NCI-H2227 (cell line): ENCODE measurements at regions not wholly inside any gene's neighbourhood (a gene's known extent, or its start where the extent isn't known, plus 50 kb on each side); places are given as distances from the start of the nearest gene placed in this dataset.
"Not testable (repeated sequence)": the region's sequence is repeated elsewhere in the genome, so short reads cannot be mapped to it uniquely, and the experiment has no call there.

ENCODE experiments used
- DNase-seq: peaks from one replicate; lab custom pipeline; 2025; ENCODE audit not compliant: unreplicated experiment; lab: John Stamatoyannopoulos, UW

DNA sequence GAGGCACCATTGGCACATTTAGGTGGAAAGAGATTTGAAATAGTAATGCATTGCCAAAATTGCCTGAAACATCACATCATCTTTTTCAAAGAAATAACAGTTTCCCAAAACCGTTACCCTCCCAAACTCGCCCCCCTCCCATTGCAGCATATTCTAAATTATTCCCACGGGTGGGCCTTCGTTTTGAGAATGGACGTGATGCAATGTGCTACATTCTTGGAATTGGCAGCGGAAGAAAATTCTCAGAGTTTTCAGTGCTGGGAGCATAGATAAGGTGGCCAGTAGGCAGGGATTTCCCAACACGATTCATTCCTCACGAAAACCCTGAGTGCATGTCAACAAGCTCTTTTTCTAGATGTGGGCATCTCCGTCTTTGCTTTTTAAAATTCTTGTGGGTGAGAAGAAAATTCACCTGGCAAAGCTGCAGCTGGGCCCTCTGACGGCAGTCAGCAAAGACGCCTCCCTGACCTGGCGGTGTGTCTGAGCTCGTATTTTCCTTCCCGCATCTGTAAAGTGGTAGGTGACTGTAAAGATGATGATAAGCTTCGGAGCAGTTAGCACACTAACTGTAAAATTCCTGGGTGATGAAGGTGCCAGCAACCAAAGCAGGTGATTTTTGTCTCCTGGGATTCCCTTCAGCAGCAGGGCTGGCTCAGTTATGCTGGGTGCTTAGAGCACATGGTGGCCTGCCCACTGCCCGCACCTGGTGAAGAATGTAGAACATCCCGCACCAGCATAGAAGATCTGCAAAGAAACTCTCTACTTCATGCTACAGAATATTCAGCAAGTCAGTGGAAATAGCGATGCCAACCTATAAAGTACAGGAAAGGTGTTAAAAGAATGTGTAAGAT lies 141.9 kb upstream of the KLF6 start:
- no peak for DNase-seq

DNA sequence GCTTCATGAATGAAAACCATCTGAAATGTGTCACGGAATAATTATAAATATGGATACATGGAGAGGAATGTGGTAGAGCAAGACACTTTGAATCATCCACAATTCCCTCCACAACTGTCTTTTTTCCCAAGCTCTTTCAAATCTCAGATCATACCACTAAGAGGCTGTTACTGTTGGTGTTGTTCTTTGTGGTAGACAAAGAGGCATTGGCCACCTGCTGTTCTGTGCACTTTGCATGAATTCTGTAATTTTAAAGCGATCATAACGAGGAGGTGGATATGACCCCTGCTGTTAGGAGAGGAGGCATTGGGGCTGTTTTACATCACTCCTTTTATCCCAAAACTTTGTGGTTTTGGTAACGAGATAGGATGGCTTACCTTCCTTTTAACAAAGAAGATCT lies 141.2 kb upstream of the KLF6 start:
- peak; percentile 24 for DNase-seq

DNA sequence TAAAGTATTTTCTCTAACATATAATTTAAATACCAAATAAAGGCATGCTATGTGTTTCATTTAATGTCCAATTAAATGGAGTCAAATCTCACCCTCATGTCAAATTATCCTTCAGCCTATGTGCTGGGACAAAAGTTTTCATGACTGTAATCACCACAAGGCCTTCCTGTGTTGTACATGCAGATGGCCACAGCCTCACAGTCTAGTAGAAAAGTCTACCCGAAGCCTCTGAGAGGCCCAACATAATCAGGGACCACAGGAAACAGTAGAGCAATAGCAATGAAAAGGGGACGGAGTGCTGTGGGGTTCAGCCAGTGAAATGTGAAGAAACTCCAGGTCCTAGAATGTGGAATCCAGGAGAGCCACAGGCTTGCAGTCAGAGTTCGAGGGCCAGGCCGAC lies 140.2 kb upstream of the KLF6 start:
- DNase-seq, result no peak

- no peak for DNase-seq
These were observed 139.3 kb upstream of the KLF6 start for GRCh38 chr10:3924344-3924743.

GRCh38 chr10:3923033-3923432 lies 138.0 kb upstream of the KLF6 start:
- DNase-seq, result no peak

GRCh38 chr10:3919709-3920308 lies 134.8 kb upstream of the KLF6 start:
- no peak for DNase-seq

- DNase-seq, result not testable (repeated sequence)
These were observed 132.4 kb upstream of the KLF6 start for GRCh38 chr10:3917392-3917791.

DNA sequence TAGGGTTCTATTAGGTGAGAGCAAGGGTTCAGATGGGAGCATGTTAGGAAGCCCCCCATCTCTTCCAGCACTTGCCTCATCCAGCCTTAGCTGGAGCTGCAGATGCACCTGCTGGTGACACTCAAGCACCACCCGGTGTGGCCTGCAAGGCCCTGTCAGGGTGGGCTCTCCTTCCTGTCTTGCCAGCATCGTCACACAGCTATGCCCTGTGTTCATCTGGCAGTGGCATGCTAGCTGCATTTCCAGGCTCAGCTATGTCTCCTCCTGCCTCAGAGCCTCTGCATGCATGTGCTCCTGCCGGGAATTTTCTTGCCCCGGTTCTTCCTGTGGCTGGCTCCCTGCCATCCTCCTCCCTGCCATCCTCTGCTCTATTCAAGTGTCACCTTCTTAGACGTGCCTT lies 129.7 kb upstream of the KLF6 start:
- DNase-seq, result no peak

DNA sequence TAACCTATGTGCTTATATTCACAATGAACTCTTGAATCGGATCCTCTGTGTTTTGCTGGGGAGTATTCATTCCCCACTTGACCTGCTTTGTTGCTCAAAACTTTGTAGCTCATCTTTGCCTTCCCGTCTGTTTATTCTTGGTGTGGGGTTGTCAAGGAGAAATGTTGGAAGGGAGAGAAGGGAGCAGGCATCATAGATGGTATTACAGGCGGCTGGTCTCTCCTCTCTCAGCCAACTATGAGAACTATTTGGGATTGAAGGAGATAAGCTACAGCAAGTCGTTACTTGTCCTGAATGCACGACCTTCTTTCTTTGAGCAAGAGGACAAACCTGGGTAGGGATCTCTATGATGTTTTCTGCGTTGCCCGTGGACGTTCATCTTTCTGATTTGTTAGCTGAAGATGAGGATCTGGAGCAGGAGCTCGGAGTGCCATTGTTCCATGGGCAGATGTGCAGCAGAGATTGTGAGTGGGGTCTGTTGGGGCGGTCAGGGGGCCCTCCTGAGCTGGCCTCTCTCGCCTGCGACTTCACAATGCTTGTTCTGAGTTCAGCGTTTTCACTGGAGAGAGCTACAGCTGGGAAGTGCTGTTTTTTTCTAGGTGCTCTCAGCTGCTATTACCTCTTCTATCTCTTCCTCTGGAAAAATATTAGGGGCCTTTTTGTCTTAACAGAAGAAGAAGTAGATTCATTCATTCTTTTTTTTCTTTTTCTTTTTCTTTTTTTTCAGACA lies 126.9 kb upstream of the KLF6 start:
- no peak for DNase-seq

GRCh38 chr10:3911241-3911640 lies 126.2 kb upstream of the KLF6 start:
- DNase-seq, result no peak

- DNase-seq, result no peak
These were observed 124.3 kb upstream of the KLF6 start for GRCh38 chr10:3909339-3909738.

DNA sequence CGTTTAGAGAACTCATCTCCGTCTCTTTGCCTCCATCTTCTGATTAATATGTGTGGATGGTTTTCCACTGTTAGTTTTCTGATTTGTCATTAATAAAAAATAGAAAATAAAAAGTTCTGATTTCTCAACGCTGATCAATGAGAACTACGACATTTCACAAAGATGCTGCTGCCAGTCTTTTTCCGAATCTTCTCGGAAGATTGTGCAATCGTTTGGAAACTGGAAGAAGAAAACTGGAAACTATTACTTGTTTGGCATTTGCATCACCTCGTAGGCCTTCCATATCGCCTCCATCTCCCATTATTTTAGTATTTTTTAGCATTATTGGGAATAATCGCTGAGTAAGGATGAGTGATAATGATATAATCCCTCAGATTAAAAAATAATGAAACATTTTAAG lies 123.2 kb upstream of the KLF6 start:
- DNase-seq, result no peak

GRCh38 chr10:3907514-3907913 lies 122.5 kb upstream of the KLF6 start:
- DNase-seq, result no peak

DNA sequence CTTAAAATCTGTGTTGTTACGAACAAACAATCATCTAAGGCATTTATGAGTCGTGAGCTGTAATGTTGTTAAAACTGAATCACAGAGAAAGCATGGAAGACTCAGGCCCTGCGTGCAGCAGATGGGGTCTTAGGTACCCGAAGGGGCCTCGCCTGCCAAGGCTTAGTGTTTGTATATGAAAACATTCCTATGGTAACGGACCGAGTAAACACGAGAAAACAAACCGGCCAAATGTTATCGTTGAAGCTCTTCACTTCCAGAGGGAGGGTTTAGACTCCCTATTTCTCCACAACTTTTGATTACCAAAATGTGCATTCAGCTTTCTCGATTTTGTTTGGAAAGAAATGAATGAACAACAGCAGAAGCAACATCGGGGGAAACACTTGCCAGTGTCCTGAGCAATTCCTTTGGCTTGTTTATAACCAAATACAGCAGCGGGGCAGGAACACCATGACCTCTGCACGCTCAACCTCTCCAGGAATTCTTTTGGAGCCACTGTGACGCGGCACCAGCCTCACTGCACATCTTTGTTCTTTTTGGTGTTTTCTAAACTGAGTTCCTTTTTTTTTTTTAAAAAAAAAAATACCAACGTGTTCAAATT lies 121.6 kb upstream of the KLF6 start:
- DNase-seq, result no peak

GRCh38 chr10:3904419-3904960 lies 119.5 kb upstream of the KLF6 start:
- no peak for DNase-seq

DNA sequence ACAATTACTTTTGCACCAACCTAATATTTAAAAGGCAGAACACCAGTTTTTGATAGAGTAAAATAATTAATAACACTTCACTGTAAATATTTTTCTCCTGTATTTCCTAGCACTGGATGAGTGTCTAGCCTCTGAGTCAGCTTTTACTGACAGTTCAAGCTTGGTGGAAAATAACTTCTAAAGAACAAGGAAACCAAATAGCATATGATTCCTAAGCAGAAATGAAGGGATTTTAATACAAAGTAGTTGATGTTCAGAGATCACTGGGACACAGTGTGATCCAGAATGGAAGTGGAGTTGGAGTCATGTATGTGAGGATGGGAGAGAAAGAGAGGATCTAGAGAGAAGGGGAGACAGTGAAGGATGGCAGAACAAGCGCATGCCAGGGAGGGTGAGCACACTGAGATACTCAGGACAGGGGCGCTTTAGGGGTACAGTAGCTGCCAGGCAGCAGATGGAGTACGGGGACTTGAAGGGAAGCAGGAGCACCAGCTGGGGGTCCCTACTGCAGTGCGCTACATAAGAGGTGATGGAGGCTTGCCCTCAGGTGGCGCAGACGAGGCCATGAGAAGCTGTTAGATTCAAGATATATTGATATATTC lies 117.9 kb upstream of the KLF6 start:
- no peak for DNase-seq

DNA sequence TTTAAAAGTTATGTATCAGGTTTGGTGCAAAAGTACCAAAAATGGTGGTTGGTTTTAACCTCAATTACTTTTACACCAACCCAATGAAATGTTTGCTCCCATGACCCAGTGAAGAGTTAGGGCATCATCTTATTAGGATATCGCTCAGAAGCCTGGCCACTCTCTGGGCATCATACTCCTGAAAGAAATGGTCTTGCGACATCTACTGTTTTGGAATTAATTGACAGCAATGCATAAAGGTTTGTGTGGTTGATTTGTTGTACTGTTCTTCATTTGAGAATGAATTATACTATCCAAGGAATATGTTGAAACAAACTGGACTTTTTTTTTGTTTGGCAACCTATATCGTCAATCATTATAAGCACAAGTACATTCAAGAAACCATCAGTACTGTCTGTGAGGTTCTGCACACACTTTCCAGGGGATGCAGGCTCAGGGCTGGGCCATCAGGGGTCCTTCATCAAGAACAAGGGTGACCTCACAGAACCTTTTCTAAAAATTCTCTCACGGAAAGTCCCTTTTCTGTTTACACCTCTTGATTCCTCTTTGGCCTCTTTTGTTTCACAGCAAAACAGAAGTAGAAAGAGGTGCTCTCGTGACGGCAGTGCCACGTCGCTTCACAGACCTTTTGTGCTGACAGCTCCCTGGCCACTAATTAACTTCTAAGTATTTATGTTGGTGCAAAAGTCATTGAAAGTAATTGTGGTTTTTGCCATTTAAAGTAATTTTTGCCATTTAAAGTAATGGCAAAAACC lies 117.2 kb upstream of the KLF6 start:
- no peak for DNase-seq

- no peak for DNase-seq
These were observed 116.4 kb upstream of the KLF6 start for GRCh38 chr10:3901370-3901769.

DNA sequence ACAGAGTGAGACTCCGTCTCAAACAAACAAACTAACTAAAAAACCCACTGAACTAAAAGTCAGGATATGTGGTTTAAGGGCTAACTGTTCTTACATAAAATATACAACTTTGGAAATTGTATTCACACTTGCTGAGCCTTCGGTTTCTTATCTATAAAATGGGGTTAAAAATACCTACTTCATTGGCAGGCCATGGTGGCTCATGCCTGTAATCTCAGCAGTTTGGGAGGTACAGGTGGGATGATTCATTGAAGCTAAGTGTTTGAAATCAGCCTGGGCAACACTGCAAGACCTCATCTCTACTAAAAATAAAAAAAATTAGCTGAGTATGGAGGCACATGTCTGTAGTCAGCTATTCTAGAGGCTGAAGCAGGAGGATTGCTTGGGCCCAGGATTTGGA lies 115.4 kb upstream of the KLF6 start:
- DNase-seq, result no peak

GRCh38 chr10:3898821-3899220 lies 113.8 kb upstream of the KLF6 start:
- DNase-seq, result no peak
